OCI-LY3 (cell line): ENCODE measurements at regions not wholly inside any gene's neighbourhood (a gene's known extent, or its start where the extent isn't known, plus 50 kb on each side); places are given as distances from the start of the nearest gene placed in this dataset.

Experiments used
- H2AFZ ChIP-seq: fragments of 200-600, 300-600 bp; shearing (Covaris generic); 2 replicates; pipeline ENCODE4 v1.6.0; 2014; ENCODE audit warnings: antibody characterized with exemption, low read depth, low read length
- H3K27ac ChIP-seq: fragments of 200-600, 300-600 bp; sonication (generic); 2 replicates; pipeline ENCODE4 v1.5.1; 2014; ENCODE audit warnings: mild to moderate bottlenecking, low read length, moderate library complexity, mixed read lengths
- H3K27me3 ChIP-seq: fragments of 200-600, 300-600 bp; sonication (generic); 2 replicates; pipeline ENCODE4 v1.6.1; 2014; ENCODE audit warnings: low read depth, low read length, mixed read lengths
- H3K36me3 ChIP-seq: fragments of 200-600, 300-600 bp; sonication (generic); replicated peaks from 2 replicates; pipeline ENCODE3; 2014; ENCODE audit warnings: low read depth, low read length, mixed read lengths
- H3K4me1 ChIP-seq: fragments of 300-600, 200-600 bp; sonication (generic); 2 replicates; pipeline ENCODE4 v1.6.1; 2014; ENCODE audit warnings: low read length, mixed read lengths
- H3K4me2 ChIP-seq: fragments of 200-600, 300-600 bp; sonication (generic); 2 replicates; pipeline ENCODE4 v1.6.1; 2014; ENCODE audit warnings: low read length, mixed read lengths
- H3K4me3 ChIP-seq: fragments of 300-600, 200-600 bp; sonication (generic); 2 replicates; pipeline ENCODE4 v1.5.1; 2014; ENCODE audit warnings: antibody characterized with exemption, mild to moderate bottlenecking, low read length, moderate library complexity
- H3K79me2 ChIP-seq: fragments of 300-600, 200-600 bp; shearing (Covaris generic); 2 replicates; pipeline ENCODE4 v1.6.1; 2014; ENCODE audit warnings: mild to moderate bottlenecking, low read length, mixed read lengths
- H3K9ac ChIP-seq: fragments of 300-600, 200-600 bp; shearing (Covaris generic); 2 replicates; pipeline ENCODE4 v1.6.0; 2014; ENCODE audit warnings: mild to moderate bottlenecking, low read length, moderate library complexity
- H3K9me3 ChIP-seq: fragments of 200-600, 300-600 bp; shearing (Covaris generic); 2 replicates; pipeline ENCODE4 v1.6.1; 2014; ENCODE audit warnings: low read length, mixed read lengths; ENCODE audit not compliant: insufficient read depth
- H4K20me1 ChIP-seq: fragments of 200-600, 300-600 bp; sonication (generic); 2 replicates; pipeline ENCODE4 v1.6.1; 2016; ENCODE audit warnings: low read length, mixed read lengths; ENCODE audit not compliant: insufficient read depth
- CTCF ChIP-seq: fragments of 200-600, 300-600 bp; sonication (generic); IDR thresholded peaks from 2 replicates; pipeline ENCODE4 v1.5.1; 2014; ENCODE audit warnings: antibody characterized with exemption, low read length, low read depth
- EZH2phosphoT487 ChIP-seq: fragments of 200-600 bp; shearing (Covaris generic); IDR thresholded peaks from 2 replicates; pipeline ENCODE4 v1.6.1; 2018; ENCODE audit warnings: antibody characterized with exemption, mixed run types, low read depth

- no peak overlapping the region for H3K9ac ChIP-seq
- no peaks in the 10 kb centered on the region for H3K9me3 ChIP-seq
- no peaks in the 10 kb centered on the region for H4K20me1 ChIP-seq
- H3K4me1 ChIP-seq: no peaks in the 10 kb centered on the region
- H2AFZ ChIP-seq: no peak overlapping the region
- peaks cover 28% of the 10 kb centered on the region for H3K27me3 ChIP-seq
- H3K27ac ChIP-seq: no peak overlapping the region
- H3K36me3 ChIP-seq: no peaks in the 10 kb centered on the region
- H3K4me3 ChIP-seq: no peak overlapping the region
- no peaks in the 10 kb centered on the region for H3K79me2 ChIP-seq
- TF ChIP-seq CTCF (no peak), EZH2phosphoT487 (no peak)
- no peak overlapping the region for H3K4me2 ChIP-seq
Observed at GRCh38 chr20:51861726-51862466, 59.6 kb upstream of the SALL4 start.

GRCh38 chr20:51860111-51860882 lies 58.0 kb upstream of the SALL4 start:
- no peaks in the 10 kb centered on the region for H4K20me1 ChIP-seq
- no peaks in the 10 kb centered on the region for H3K36me3 ChIP-seq
- no peak overlapping the region for H2AFZ ChIP-seq
- H3K4me2 ChIP-seq: no peak overlapping the region
- H3K79me2 ChIP-seq: no peaks in the 10 kb centered on the region
- H3K4me1 ChIP-seq: no peaks in the 10 kb centered on the region
- no peak overlapping the region for H3K27ac ChIP-seq
- H3K9ac ChIP-seq: no peak overlapping the region
- H3K4me3 ChIP-seq: no peak overlapping the region
- no peaks in the 10 kb centered on the region for H3K9me3 ChIP-seq
- H3K27me3 ChIP-seq: peaks cover 33% of the 10 kb centered on the region
- TF ChIP-seq EZH2phosphoT487: no peak
- TF ChIP-seq CTCF: no peak

- H3K4me2 ChIP-seq: no peak overlapping the region
- H3K36me3 ChIP-seq: no peaks in the 10 kb centered on the region
- H3K79me2 ChIP-seq: no peaks in the 10 kb centered on the region
- no peak overlapping the region for H3K27ac ChIP-seq
- H4K20me1 ChIP-seq: no peaks in the 10 kb centered on the region
- no peak overlapping the region for H3K4me3 ChIP-seq
- no peak for TF ChIP-seq EZH2phosphoT487
- no peak for TF ChIP-seq CTCF
- H3K9me3 ChIP-seq: no peaks in the 10 kb centered on the region
- no peaks in the 10 kb centered on the region for H3K4me1 ChIP-seq
- H2AFZ ChIP-seq: no peak overlapping the region
- H3K27me3 ChIP-seq: peaks cover 27% of the 10 kb centered on the region
- H3K9ac ChIP-seq: no peak overlapping the region
Observed at GRCh38 chr20:51856432-51856831, 54.1 kb upstream of the SALL4 start.

GRCh38 chr20:51854921-51855320 lies 52.6 kb upstream of the SALL4 start:
- Histone ChIP-seq H3K4me3 (no peak overlapping the region), H2AFZ (no peak overlapping the region), H3K4me2 (no peak overlapping the region), H3K9me3 (no peaks in the 10 kb centered on the region), H3K36me3 (no peaks in the 10 kb centered on the region), H3K4me1 (no peaks in the 10 kb centered on the region), H3K9ac (no peak overlapping the region), H3K27me3 (peaks cover 20% of the 10 kb centered on the region), H3K27ac (no peak overlapping the region), H4K20me1 (no peaks in the 10 kb centered on the region), H3K79me2 (no peaks in the 10 kb centered on the region)
- no peak for TF ChIP-seq CTCF
- no peak for TF ChIP-seq EZH2phosphoT487
